Neural cell (in vitro differentiated cells): ENCODE measurements at regions not wholly inside any gene's neighbourhood (a gene's known extent, or its start where the extent isn't known, plus 50 kb on each side); places are given as distances from the start of the nearest gene placed in this dataset.

ENCODE experiments used
- CTCF ChIP-seq: fragments of 450-650 bp; IDR thresholded peaks from 2 replicates; pipeline ENCODE4 v1.5.1; 2014; ENCODE audit warnings: antibody characterized with exemption, mild to moderate bottlenecking, moderate library complexity; ENCODE audit not compliant: poor library complexity, severe bottlenecking
- POLR2AphosphoS5 ChIP-seq: IDR thresholded peaks from 2 replicates; pipeline ENCODE4 v1.6.1; 2012
- RAD21 ChIP-seq: fragments of 450-650 bp; conservative IDR thresholded peaks from 2 replicates; pipeline ENCODE4 v1.6.1; 2014; ENCODE audit warnings: antibody characterized with exemption, mild to moderate bottlenecking, moderate library complexity
- REST ChIP-seq: IDR thresholded peaks from 2 replicates; pipeline ENCODE4 v1.6.1; 2012; ENCODE audit warnings: borderline replicate concordance

- TF ChIP-seq POLR2AphosphoS5 (no peak), CTCF (no peak), RAD21 (no peak), REST (no peak)
These were observed 142.5 kb upstream of the ROBO1 start for GRCh38 chr3:79910337-79910736.
